HG02610 (cell line): ENCODE measurements at regions not wholly inside any gene's neighbourhood (a gene's known extent, or its start where the extent isn't known, plus 50 kb on each side); places are given as distances from the start of the nearest gene placed in this dataset.
A peak's percentile ranks its signal among the peaks of the same experiment; 100 is the strongest.
"Not testable (repeated sequence)": the region's sequence is repeated elsewhere in the genome, so short reads cannot be mapped to it uniquely, and the experiment has no call there.

Source experiments
- ATAC-seq: cut with Tn5 transposase; IDR thresholded peaks from one replicate; pipeline ENCODE4 v1.9.1; 2021; ENCODE audit warnings: mild to moderate bottlenecking, moderate library complexity; ENCODE audit not compliant: unreplicated experiment

DNA sequence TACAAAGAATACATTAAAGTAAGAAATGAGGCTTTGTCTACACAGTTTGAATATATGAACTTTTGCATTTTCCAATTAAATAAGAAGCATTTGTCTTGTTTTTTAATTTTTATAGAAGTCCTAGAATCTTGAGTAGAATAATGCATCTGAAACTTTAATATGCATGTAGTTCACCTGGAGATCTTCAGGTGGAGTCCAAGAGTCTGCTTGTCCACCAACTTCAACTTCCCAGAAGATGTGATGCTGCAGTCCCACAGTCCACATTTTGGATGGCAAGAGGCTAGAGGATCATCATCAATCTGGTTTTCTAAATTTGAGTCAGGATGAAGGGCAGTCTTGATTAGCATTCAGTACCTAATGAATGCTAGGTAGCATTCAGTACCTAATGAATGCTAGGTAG lies 357.6 kb upstream of the SOX2 start:
- no peak for ATAC-seq

- no peak for ATAC-seq
Measured at GRCh38 chr3:181344331-181344730, 354.8 kb upstream of the DNAJC19 start.

DNA sequence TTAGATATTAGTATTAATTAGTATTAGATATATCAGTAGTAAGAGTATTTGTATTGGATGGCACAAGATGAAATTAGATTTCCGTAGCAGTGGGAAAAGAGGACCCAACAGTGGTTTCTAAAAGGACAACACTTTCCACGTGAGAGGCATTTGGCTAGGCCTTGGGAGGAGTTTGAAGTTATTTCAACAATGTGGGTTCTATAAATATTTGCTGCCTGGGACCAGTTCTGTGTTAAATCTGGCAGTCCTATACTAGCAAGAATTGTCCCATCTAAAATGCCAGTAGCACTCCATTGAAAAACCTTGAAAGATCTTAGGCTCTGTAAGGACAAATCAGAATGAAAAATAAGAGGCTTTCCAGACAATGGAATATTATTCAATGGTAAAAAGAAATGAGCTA lies 347.1 kb upstream of the DNAJC19 start:
- no peak for ATAC-seq

DNA sequence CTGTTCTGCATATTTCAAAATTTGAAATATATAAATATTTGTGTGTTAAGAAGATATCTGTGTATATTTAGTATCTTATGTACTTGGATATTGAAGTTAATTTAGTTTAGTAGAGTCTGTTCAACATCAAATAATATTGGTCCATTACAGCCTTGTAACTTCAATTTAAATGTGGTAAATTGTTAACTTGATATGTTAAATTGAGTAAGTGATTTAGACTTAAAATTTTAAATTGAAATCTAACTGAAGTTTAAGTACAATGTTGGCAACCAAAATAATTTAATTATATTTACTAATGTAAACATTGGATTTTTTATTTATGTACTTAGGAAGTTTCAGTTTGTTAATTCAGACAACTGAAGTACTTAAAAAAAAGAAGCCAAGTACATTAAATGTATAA lies 343.9 kb upstream of the DNAJC19 start:
- ATAC-seq, result no peak

- ATAC-seq, result no peak
Measured at GRCh38 chr3:181330821-181331563, 341.5 kb upstream of the DNAJC19 start.

DNA sequence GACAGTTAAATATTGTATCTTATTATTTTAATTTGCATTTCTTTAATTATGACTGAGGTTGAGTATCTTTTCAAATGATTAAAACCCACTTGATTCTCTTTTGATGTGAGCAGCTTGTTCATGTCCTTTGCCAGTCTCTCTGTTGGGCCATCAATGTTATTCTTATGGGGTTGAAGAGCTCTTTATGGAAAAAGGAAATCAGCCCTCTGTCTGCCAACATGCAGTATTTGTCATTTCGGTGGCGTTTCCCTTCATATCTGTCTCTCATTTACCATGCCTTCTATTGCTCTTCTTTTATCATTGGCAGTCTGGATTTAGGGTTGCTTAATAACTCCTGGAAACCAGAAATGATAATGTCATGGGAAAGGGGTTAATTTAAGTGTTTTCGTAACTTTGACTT lies 340.7 kb upstream of the DNAJC19 start:
- no peak for ATAC-seq

- ATAC-seq, result no peak
Measured at GRCh38 chr3:181329024-181329423, 339.5 kb upstream of the DNAJC19 start.

DNA sequence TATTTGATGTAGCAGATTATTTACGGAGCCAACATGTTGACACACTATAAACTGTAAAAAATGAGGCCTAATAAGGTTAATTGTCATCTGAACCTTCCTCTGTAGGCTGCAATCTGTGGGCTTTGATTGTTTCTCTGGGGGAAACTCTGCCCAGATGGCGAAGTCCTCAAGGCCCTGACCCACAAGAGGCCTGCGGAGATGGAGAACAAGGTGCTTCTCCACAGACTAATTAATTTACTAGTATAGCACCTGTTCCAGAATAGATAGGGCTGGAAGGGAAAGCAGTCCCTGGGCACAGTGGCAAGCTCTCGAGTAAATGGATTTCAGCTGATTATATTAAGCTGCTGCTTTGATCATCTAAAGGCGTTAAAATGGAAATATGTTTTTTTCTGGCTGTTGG lies 338.8 kb upstream of the DNAJC19 start:
- no peak for ATAC-seq

GRCh38 chr3:181327349-181327748 lies 337.8 kb upstream of the DNAJC19 start:
- ATAC-seq, result no peak

- peak; percentile 55 for ATAC-seq
Measured at GRCh38 chr3:181326637-181327223, 337.2 kb upstream of the DNAJC19 start.

DNA sequence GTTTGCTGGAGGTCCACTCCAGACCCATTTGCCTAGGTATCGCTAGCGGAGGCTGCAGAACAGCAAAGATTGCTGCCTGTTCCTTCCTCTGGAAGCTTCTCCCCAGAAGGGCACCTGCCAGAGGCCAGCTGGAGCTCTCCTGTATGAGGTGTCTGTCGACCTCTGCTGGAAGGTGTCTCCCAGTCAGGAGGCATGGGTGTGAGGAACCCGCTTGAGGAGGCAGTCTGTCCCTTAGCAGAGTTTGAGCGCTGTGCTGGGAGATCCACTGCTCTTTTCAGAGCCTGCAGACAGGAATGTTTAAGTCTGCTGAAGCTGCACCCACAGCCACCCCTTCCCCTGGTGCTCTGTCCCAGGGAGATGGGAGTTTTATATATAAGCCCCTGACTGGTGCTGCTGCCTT lies 335.0 kb upstream of the DNAJC19 start:
- ATAC-seq, result not testable (repeated sequence)

DNA sequence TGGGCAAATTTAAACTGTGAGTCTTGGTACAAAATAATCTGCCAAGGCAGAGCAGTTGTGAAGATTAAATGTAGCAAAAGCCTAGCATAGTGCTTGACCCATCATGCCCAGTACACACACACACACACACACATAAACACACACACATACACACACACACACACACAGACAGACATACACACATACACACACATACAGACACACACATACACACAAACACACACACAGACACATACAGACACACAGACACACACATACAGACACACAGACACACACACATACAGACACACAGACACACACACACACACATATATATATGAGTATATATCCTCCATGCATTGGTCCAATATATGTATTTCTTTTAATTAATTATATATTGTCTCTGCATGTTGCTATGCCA lies 328.8 kb upstream of the DNAJC19 start:
- ATAC-seq, result no peak

DNA sequence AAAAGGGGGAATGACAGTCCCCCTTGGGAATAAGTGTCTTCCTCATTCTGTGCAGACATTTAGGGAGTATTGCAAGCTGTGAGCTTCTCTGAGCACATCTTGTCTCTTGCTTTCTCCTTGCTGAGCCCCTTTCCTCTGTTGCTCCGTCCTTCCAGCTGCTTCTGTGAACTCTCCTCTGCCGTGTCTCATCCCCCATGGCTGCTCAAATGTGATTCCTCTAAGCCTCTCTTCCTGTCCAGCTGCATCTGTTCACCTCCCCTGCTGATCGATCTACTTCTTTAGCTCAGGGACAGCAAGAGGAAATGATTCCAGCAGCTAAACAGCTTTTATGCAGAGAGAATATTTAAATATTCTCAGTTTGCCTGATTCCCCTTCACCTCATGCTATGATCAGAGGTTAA lies 328.0 kb upstream of the DNAJC19 start:
- ATAC-seq, result no peak

GRCh38 chr3:181316482-181316881 lies 326.9 kb upstream of the DNAJC19 start:
- ATAC-seq, result no peak

DNA sequence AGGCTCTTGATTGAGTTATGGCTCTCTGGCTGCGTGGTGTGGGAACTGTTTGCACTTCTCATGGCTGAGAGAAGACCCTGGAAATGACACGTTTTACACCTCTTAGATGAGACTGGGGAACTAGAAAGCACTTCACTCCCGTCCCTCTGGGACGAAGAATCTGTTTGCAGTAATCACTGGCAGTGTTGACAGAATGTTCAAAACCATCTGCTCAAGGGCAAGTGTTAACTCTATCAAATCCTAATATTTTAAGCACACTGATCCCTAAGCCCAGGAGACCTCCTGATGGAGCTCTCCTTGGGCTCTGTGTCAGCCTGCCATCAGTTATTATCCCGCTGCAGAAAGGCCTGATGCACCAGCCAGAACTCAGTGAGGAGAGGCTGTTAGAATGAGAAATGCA lies 323.8 kb upstream of the DNAJC19 start:
- ATAC-seq, result no peak

GRCh38 chr3:181311186-181311585 lies 321.6 kb upstream of the DNAJC19 start:
- ATAC-seq, result no peak

GRCh38 chr3:181302960-181303359 lies 313.4 kb upstream of the DNAJC19 start:
- ATAC-seq, result no peak

- ATAC-seq, result no peak
Measured at GRCh38 chr3:181300033-181300432, 310.5 kb upstream of the DNAJC19 start.

GRCh38 chr3:181298421-181298820 lies 308.9 kb upstream of the DNAJC19 start:
- no peak for ATAC-seq

GRCh38 chr3:181292984-181293383 lies 303.4 kb upstream of the DNAJC19 start:
- ATAC-seq, result peak; percentile 86

- no peak for ATAC-seq
Measured at GRCh38 chr3:181290941-181291340, 301.4 kb upstream of the DNAJC19 start.

- ATAC-seq, result no peak
Measured at GRCh38 chr3:181289306-181289705, 299.8 kb upstream of the DNAJC19 start.

- ATAC-seq, result no peak
Measured at GRCh38 chr3:181288145-181288544, 298.6 kb upstream of the DNAJC19 start.
